HEK293 (cell line): ENCODE measurements at regions not wholly inside any gene's neighbourhood (a gene's known extent, or its start where the extent isn't known, plus 50 kb on each side); places are given as distances from the start of the nearest gene placed in this dataset.

Source experiments
- CTCF ChIA-PET: fragments of 350-600 bp; formaldehyde crosslinking; extraction: SDS; loops from one replicate; lab custom pipeline; 2021; ENCODE audit warnings: antibody characterized with exemption; lab: Yijun Ruan, JAX
- POLR2A ChIA-PET: fragments of 300-600 bp; formaldehyde crosslinking; extraction: SDS; loops from one replicate; lab custom pipeline; 2020; ENCODE audit warnings: antibody characterized with exemption, inconsistent platforms; lab: Yijun Ruan, JAX
- H3K27ac ChIP-seq: fragments of 200-500 bp; sonication (Bioruptor generic); 2 replicates; pipeline ENCODE4 v1.5.1; 2014; ENCODE audit warnings: low read depth, low read length, control low read depth, inconsistent platforms; ENCODE audit errors: extremely low read depth
- H3K36me3 ChIP-seq, 2 experiments: fragments of 200-500 bp in 1 of 2; sonication (Bioruptor generic) in 1 of 2; 1 replicate in 1 of 2; 2 replicates in 1 of 2; pipeline ENCODE4 v1.5.1; 2014 to 2017; ENCODE audit warnings: inconsistent platforms in 2 of 2, low read length in 2 of 2; ENCODE audit not compliant: control insufficient read depth in 2 of 2, insufficient read depth in 1 of 2
- H3K4me1 ChIP-seq: fragments of 200-500 bp; sonication (Bioruptor generic); 2 replicates; pipeline ENCODE4 v1.5.1; 2014; ENCODE audit warnings: mild to moderate bottlenecking, low read length, inconsistent platforms; ENCODE audit not compliant: control insufficient read depth, insufficient read depth
- H3K4me3 ChIP-seq: 2 replicates; pipeline ENCODE4 v1.5.1; 2011; ENCODE audit warnings: low read depth, mild to moderate bottlenecking, control low read depth, low read length, moderate library complexity
- H3K9me3 ChIP-seq: fragments of 200-500 bp; sonication (Bioruptor generic); 2 replicates; pipeline ENCODE4 v1.5.1; 2014; ENCODE audit warnings: low read depth, low read length, inconsistent platforms; ENCODE audit not compliant: control insufficient read depth, insufficient read depth
- BCL11A ChIP-seq: fragments of 450-650 bp; formaldehyde crosslinking; IDR thresholded peaks from 2 replicates; pipeline ENCODE4 v1.5.1; 2016; ENCODE audit warnings: low read depth, missing biosample characterization, missing genetic modification characterization
- CTCF ChIP-seq: fragments of 450-650 bp; formaldehyde crosslinking; IDR thresholded peaks from 2 replicates; pipeline ENCODE4 v1.5.1; 2016; ENCODE audit warnings: missing biosample characterization, missing genetic modification characterization
- GFI1B ChIP-seq: fragments of 450-650 bp; formaldehyde crosslinking; IDR thresholded peaks from 2 replicates; pipeline ENCODE4 v1.5.1; 2016; ENCODE audit warnings: missing biosample characterization, missing genetic modification characterization
- GLIS1 ChIP-seq: fragments of 450-650 bp; formaldehyde crosslinking; IDR thresholded peaks from 2 replicates; pipeline ENCODE4 v1.5.1; 2016; ENCODE audit warnings: missing biosample characterization, missing genetic modification characterization
- HOXC10 ChIP-seq: sonication (generic); formaldehyde crosslinking; IDR thresholded peaks from 2 replicates; pipeline ENCODE4 v1.8.1; 2023; ENCODE audit warnings: mild to moderate bottlenecking, missing genetic modification reagents
- REPIN1 ChIP-seq: fragments of 450-650 bp; formaldehyde crosslinking; IDR thresholded peaks from 2 replicates; pipeline ENCODE4 v1.5.1; 2017; ENCODE audit warnings: missing biosample characterization, missing genetic modification characterization, low read depth
- SP7 ChIP-seq: fragments of 450-650 bp; formaldehyde crosslinking; IDR thresholded peaks from 2 replicates; pipeline ENCODE4 v1.5.1; 2016; ENCODE audit warnings: missing biosample characterization, missing genetic modification characterization
- YY1 ChIP-seq: fragments of 450-650 bp; formaldehyde crosslinking; IDR thresholded peaks from 2 replicates; pipeline ENCODE4 v1.5.1; 2018; ENCODE audit warnings: missing biosample characterization, missing genetic modification characterization
- ZBTB11 ChIP-seq: fragments of 450-650 bp; formaldehyde crosslinking; conservative IDR thresholded peaks from 2 replicates; pipeline ENCODE4 v1.5.1; 2016; ENCODE audit warnings: low read depth, missing biosample characterization, missing genetic modification characterization
- ZIC2 ChIP-seq: fragments of 450-650 bp; formaldehyde crosslinking; IDR thresholded peaks from 2 replicates; pipeline ENCODE4 v1.5.1; 2016; ENCODE audit warnings: missing biosample characterization, missing genetic modification characterization
- ZNF112 ChIP-seq: fragments of 450-650 bp; formaldehyde crosslinking; IDR thresholded peaks from 2 replicates; pipeline ENCODE4 v1.5.0; 2017; ENCODE audit warnings: missing biosample characterization, missing genetic modification characterization
- ZNF19 ChIP-seq: fragments of 450-650 bp; formaldehyde crosslinking; IDR thresholded peaks from 2 replicates; pipeline ENCODE4; 2016; ENCODE audit warnings: missing biosample characterization, missing genetic modification characterization, low read depth
- ZNF202 ChIP-seq: fragments of 450-650 bp; formaldehyde crosslinking; IDR thresholded peaks from 2 replicates; pipeline ENCODE4 v1.5.1; 2016; ENCODE audit warnings: missing biosample characterization, missing genetic modification characterization, borderline replicate concordance
- ZNF23 ChIP-seq: fragments of 450-650 bp; formaldehyde crosslinking; IDR thresholded peaks from 2 replicates; pipeline ENCODE4 v1.5.1; 2016; ENCODE audit warnings: missing biosample characterization, missing genetic modification characterization, borderline replicate concordance
- ZNF404 ChIP-seq: fragments of 450-650 bp; formaldehyde crosslinking; IDR thresholded peaks from 2 replicates; pipeline ENCODE4 v1.5.1; 2017; ENCODE audit warnings: missing biosample characterization, missing genetic modification characterization
- ZNF449 ChIP-seq: fragments of 450-650 bp; formaldehyde crosslinking; IDR thresholded peaks from 2 replicates; pipeline ENCODE4 v1.5.1; 2017; ENCODE audit warnings: missing biosample characterization, mild to moderate bottlenecking, missing genetic modification characterization, moderate library complexity
- ZNF48 ChIP-seq: fragments of 450-650 bp; formaldehyde crosslinking; IDR thresholded peaks from 2 replicates; pipeline ENCODE4 v1.5.1; 2016; ENCODE audit warnings: missing biosample characterization, missing genetic modification characterization
- ZNF560 ChIP-seq: fragments of 450-650 bp; formaldehyde crosslinking; IDR thresholded peaks from 2 replicates; pipeline ENCODE4 v1.5.1; 2017; ENCODE audit warnings: missing biosample characterization, missing genetic modification characterization, borderline replicate concordance
- ZNF596 ChIP-seq: fragments of 450-650 bp; IDR thresholded peaks from 2 replicates; pipeline ENCODE4 v1.5.0; 2018; ENCODE audit warnings: missing biosample characterization, mild to moderate bottlenecking, missing genetic modification characterization, moderate library complexity
- ZNF654 ChIP-seq: fragments of 450-650 bp; formaldehyde crosslinking; IDR thresholded peaks from 2 replicates; pipeline ENCODE4 v1.5.1; 2016; ENCODE audit warnings: low read depth, missing biosample characterization, missing genetic modification characterization
- ZNF692 ChIP-seq: fragments of 450-650 bp; formaldehyde crosslinking; IDR thresholded peaks from 2 replicates; pipeline ENCODE4 v1.5.1; 2016; ENCODE audit warnings: missing biosample characterization, missing genetic modification characterization
- ZNF701 ChIP-seq: fragments of 450-650 bp; formaldehyde crosslinking; IDR thresholded peaks from 2 replicates; pipeline ENCODE4 v1.5.1; 2016; ENCODE audit warnings: missing biosample characterization, missing genetic modification characterization
- ZNF747 ChIP-seq: fragments of 450-650 bp; formaldehyde crosslinking; IDR thresholded peaks from 2 replicates; pipeline ENCODE4 v1.5.1; 2016; ENCODE audit warnings: missing biosample characterization, missing genetic modification characterization
- ZNF768 ChIP-seq: fragments of 450-650 bp; formaldehyde crosslinking; IDR thresholded peaks from 2 replicates; pipeline ENCODE4 v1.5.1; 2018; ENCODE audit warnings: missing biosample characterization, mild to moderate bottlenecking, missing genetic modification characterization
- ZSCAN23 ChIP-seq: fragments of 450-650 bp; formaldehyde crosslinking; IDR thresholded peaks from 2 replicates; pipeline ENCODE4 v1.5.1; 2016; ENCODE audit warnings: missing biosample characterization, missing genetic modification characterization

GRCh38 chr3:124636101-124636862 lies 94.0 kb upstream of the UMPS start:
- CTCF ChIA-PET: no interaction called here
- Histone ChIP-seq H3K9me3 (no peaks in the 10 kb centered on the region), H3K4me1 (no peaks in the 10 kb centered on the region), H3K4me3 (no peak overlapping the region), H3K36me3 (peaks cover 0 to 7% of the 10 kb centered on the region in 2 experiments; a peak in 1 of 3 replicates), H3K27ac (no peak overlapping the region)
- POLR2A ChIA-PET: no interaction called here
- TF ChIP-seq CTCF (tag by site-specific recombination) (no peak), ZNF701 (tag by site-specific recombination) (no peak), YY1 (no peak), ZSCAN23 (no peak), BCL11A (tag by site-specific recombination) (no peak), HOXC10 (no peak), ZNF19 (tag by site-specific recombination) (no peak), ZNF747 (tag by site-specific recombination) (no peak), ZNF48 (tag by site-specific recombination) (no peak), ZNF449 (tag by site-specific recombination) (no peak), ZNF692 (tag by site-specific recombination) (no peak), ZNF654 (tag by site-specific recombination) (no peak)

- no peaks in the 10 kb centered on the region for H3K9me3 ChIP-seq
- CTCF ChIA-PET: no interaction called here
- H3K27ac ChIP-seq: no peak overlapping the region
- POLR2A ChIA-PET: no interaction called here
- peaks cover 0 to 7% of the 10 kb centered on the region in 2 experiments; a peak in 1 of 3 replicates for H3K36me3 ChIP-seq
- no peak overlapping the region for H3K4me3 ChIP-seq
- TF ChIP-seq REPIN1 (tag by site-specific recombination): no peak
- TF ChIP-seq ZNF560 (tag by site-specific recombination): no peak
- no peak for TF ChIP-seq ZNF202 (tag by site-specific recombination)
- TF ChIP-seq YY1: no peak
- TF ChIP-seq ZNF112 (tag by site-specific recombination): no peak
- no peak for TF ChIP-seq GLIS1 (tag by site-specific recombination)
- no peak for TF ChIP-seq ZIC2 (tag by site-specific recombination)
- TF ChIP-seq ZNF449 (tag by site-specific recombination): no peak
- no peak for TF ChIP-seq GFI1B (tag by site-specific recombination)
- no peak for TF ChIP-seq ZNF23 (tag by site-specific recombination)
- TF ChIP-seq ZBTB11 (tag by site-specific recombination): no peak
- TF ChIP-seq ZNF768 (tag by site-specific recombination): no peak
- TF ChIP-seq ZNF404 (tag by site-specific recombination): no peak
- no peak for TF ChIP-seq SP7 (tag by site-specific recombination)
- no peak for TF ChIP-seq ZNF596
- no peaks in the 10 kb centered on the region for H3K4me1 ChIP-seq
Observed at GRCh38 chr3:124636863-124637296, 93.4 kb upstream of the UMPS start.
